AG09309 (cell line): ENCODE measurements at regions not wholly inside any gene's neighbourhood (a gene's known extent, or its start where the extent isn't known, plus 50 kb on each side); places are given as distances from the start of the nearest gene placed in this dataset.

ENCODE experiments used
- DNase-seq: peaks from one replicate; pipeline ENCODE4 v3.0.0-alpha.2; 2010; ENCODE audit warnings: low read depth
- H3K4me3 ChIP-seq: 2 replicates; pipeline ENCODE4 v1.5.1; 2011; ENCODE audit warnings: mild to moderate bottlenecking, low read depth, low read length, moderate library complexity; ENCODE audit not compliant: control insufficient read depth
- CTCF ChIP-seq: IDR thresholded peaks from 2 replicates; pipeline ENCODE4 v1.5.1; 2011; ENCODE audit warnings: mild to moderate bottlenecking, low read depth, low read length, inconsistent platforms; ENCODE audit not compliant: insufficient read depth, control insufficient read depth; ENCODE audit errors: missing control alignments

- DNase-seq: no peak
- no peak for TF ChIP-seq CTCF
- H3K4me3 ChIP-seq: no peak overlapping the region
These were observed 434.0 kb downstream of the PLA2G4A start for GRCh38 chr1:187262731-187263130.

GRCh38 chr1:187264995-187265602 is 436.4 kb downstream of the PLA2G4A start:
- DNase-seq: no peak

GRCh38 chr1:187266051-187266450 is 437.3 kb downstream of the PLA2G4A start:
- DNase-seq: no peak
- no peak for TF ChIP-seq CTCF
- H3K4me3 ChIP-seq: no peak overlapping the region

More at GRCh38 chr1:187264995-187265602, 436.4 kb downstream of the PLA2G4A start:
- no peak for TF ChIP-seq CTCF
- H3K4me3 ChIP-seq: no peak overlapping the region

GRCh38 chr1:187267827-187268226 is 439.1 kb downstream of the PLA2G4A start:
- no peak for DNase-seq
- no peak for TF ChIP-seq CTCF
- no peak overlapping the region for H3K4me3 ChIP-seq

- no peak for DNase-seq
- no peak for TF ChIP-seq CTCF
These were observed 441.5 kb downstream of the PLA2G4A start for GRCh38 chr1:187270256-187270655.

GRCh38 chr1:187275346-187275745 is 446.6 kb downstream of the PLA2G4A start:
- no peak for TF ChIP-seq CTCF
- H3K4me3 ChIP-seq: no peak overlapping the region
- no peak for DNase-seq

More at GRCh38 chr1:187270256-187270655, 441.5 kb downstream of the PLA2G4A start:
- no peak overlapping the region for H3K4me3 ChIP-seq
